A673 (cell line): ENCODE measurements at regions not wholly inside any gene's neighbourhood (a gene's known extent, or its start where the extent isn't known, plus 50 kb on each side); places are given as distances from the start of the nearest gene placed in this dataset.

Experiments used
- CTCF ChIP-seq: fragments of 300-800, 200-600 bp; sonication (generic); conservative IDR thresholded peaks from 2 replicates; pipeline ENCODE4 v1.5.1; 2017; ENCODE audit warnings: low read depth, mild to moderate bottlenecking, antibody characterized with exemption, low read length, moderate library complexity, mixed read lengths
- EZH2 ChIP-seq: fragments of 200-600 bp; sonication (generic); IDR thresholded peaks from 2 replicates; pipeline ENCODE4 v1.6.1; 2017; ENCODE audit warnings: borderline replicate concordance, low read depth, mild to moderate bottlenecking, mixed read lengths, antibody characterized with exemption, low read length; ENCODE audit not compliant: poor library complexity, severe bottlenecking

DNA sequence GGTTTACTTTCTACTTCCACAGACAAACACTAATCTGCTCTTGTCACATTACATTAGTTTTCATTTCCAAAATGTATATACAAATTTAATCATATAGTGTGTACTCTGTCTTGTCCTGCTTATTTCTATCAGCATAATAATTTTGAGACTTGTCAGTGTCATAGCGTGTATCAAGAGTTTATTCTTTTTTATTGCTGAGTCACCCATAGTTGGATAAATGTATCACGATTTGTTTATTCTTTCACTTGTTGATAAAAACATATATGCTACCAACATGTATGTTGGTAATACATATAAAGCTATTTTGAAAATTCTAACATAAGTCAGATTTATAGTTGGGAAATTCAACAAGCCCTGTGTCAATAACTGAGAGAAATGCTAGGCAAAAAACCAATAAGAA is 261.2 kb downstream of the TRAM1L1 start:
- TF ChIP-seq CTCF (no peak), EZH2 (no peak)
